ENCODE measurements at regions not wholly inside any gene's neighbourhood (a gene's known extent, or its start where the extent isn't known, plus 50 kb on each side); places are given as distances from the start of the nearest gene placed in this dataset.

GRCh38 chr1:38327559-38327973 is 281.0 kb upstream of the POU3F1 start:
- Histone ChIP-seq H3K27me3 (ENCODE audit: control insufficient read depth in 3 of 3, insufficient read depth in 3 of 3, low read length in 3 of 3) (peaks cover 0 to 4% (median 3%) of the 10 kb centered on the region in 3 donors), H3K4me3 (ENCODE audit: low read depth in 1 of 3, low read length in 3 of 3) (no peak overlapping the region), H3K36me3 (ENCODE audit: control insufficient read depth in 3 of 3, insufficient read depth in 2 of 3, low read depth in 1 of 3, low read length in 3 of 3) (no peaks in the 10 kb centered on the region), H3K9me3 (ENCODE audit: control insufficient read depth in 2 of 2, insufficient read depth in 1 of 2, low read depth in 1 of 2, low read length in 1 of 2) (no peaks in the 10 kb centered on the region), H3K4me1 (ENCODE audit: control insufficient read depth in 3 of 3, insufficient read depth in 2 of 3, low read depth in 1 of 3, low read length in 2 of 3) (no peaks in the 10 kb centered on the region), H3K27ac (ENCODE audit: low read depth in 1 of 3, low read length in 2 of 3) (no peak overlapping the region)
- no peak for DNase-seq
- no peak for FAIRE-seq
- 38 to 70% (median 58%) methylated on average over 2 of the region's 2 CpGs for WGBS, 3 donors

- no peaks in the 10 kb centered on the region for H3K36me3 ChIP-seq (ENCODE audit: control insufficient read depth in 3 of 3, insufficient read depth in 2 of 3, low read depth in 1 of 3, low read length in 3 of 3)
- WGBS, 3 donors: 41 to 85% (median 55%) methylated on average over 9 of the region's 9 CpGs
- FAIRE-seq: no peak
Observed at GRCh38 chr1:38326856-38327255, 280.3 kb upstream of the POU3F1 start.

GRCh38 chr1:38326135-38326534 is 279.5 kb upstream of the POU3F1 start:
- no peak for FAIRE-seq
- Histone ChIP-seq H3K4me3 (ENCODE audit: low read depth in 1 of 3, low read length in 3 of 3) (no peak overlapping the region), H3K27ac (ENCODE audit: low read depth in 1 of 3, low read length in 2 of 3) (no peak overlapping the region), H3K27me3 (ENCODE audit: control insufficient read depth in 3 of 3, insufficient read depth in 3 of 3, low read length in 3 of 3) (peaks cover 0 to 4% (median 3%) of the 10 kb centered on the region in 3 donors), H3K36me3 (ENCODE audit: control insufficient read depth in 3 of 3, insufficient read depth in 2 of 3, low read depth in 1 of 3, low read length in 3 of 3) (no peaks in the 10 kb centered on the region), H3K9me3 (ENCODE audit: control insufficient read depth in 2 of 2, insufficient read depth in 1 of 2, low read depth in 1 of 2, low read length in 1 of 2) (no peaks in the 10 kb centered on the region), H3K4me1 (ENCODE audit: control insufficient read depth in 3 of 3, insufficient read depth in 2 of 3, low read depth in 1 of 3, low read length in 2 of 3) (no peaks in the 10 kb centered on the region)
- WGBS, 3 donors: 13 to 45% (median 25%) methylated on average over 3 of the region's 3 CpGs
- peak in 1 of 2 donors; percentile 14 for DNase-seq

More at GRCh38 chr1:38326856-38327255, 280.3 kb upstream of the POU3F1 start:
- no peak overlapping the region for H3K27ac ChIP-seq (ENCODE audit: low read depth in 1 of 3, low read length in 2 of 3)
- H3K4me3 ChIP-seq (ENCODE audit: low read depth in 1 of 3, low read length in 3 of 3): no peak overlapping the region
- no peak for DNase-seq
- no peaks in the 10 kb centered on the region for H3K9me3 ChIP-seq (ENCODE audit: control insufficient read depth in 2 of 2, insufficient read depth in 1 of 2, low read depth in 1 of 2, low read length in 1 of 2)
- peaks cover 0 to 4% (median 3%) of the 10 kb centered on the region in 3 donors for H3K27me3 ChIP-seq (ENCODE audit: control insufficient read depth in 3 of 3, insufficient read depth in 3 of 3, low read length in 3 of 3)
- no peaks in the 10 kb centered on the region for H3K4me1 ChIP-seq (ENCODE audit: control insufficient read depth in 3 of 3, insufficient read depth in 2 of 3, low read depth in 1 of 3, low read length in 2 of 3)

- H3K27ac ChIP-seq (ENCODE audit: low read depth in 1 of 3, low read length in 2 of 3): no peak overlapping the region
- no peaks in the 10 kb centered on the region for H3K36me3 ChIP-seq (ENCODE audit: control insufficient read depth in 3 of 3, insufficient read depth in 2 of 3, low read depth in 1 of 3, low read length in 3 of 3)
- FAIRE-seq (no peak), DNase-seq (no peak)
- no peaks in the 10 kb centered on the region for H3K9me3 ChIP-seq (ENCODE audit: control insufficient read depth in 2 of 2, insufficient read depth in 1 of 2, low read depth in 1 of 2, low read length in 1 of 2)
- no peaks in the 10 kb centered on the region for H3K4me1 ChIP-seq (ENCODE audit: control insufficient read depth in 3 of 3, insufficient read depth in 2 of 3, low read depth in 1 of 3, low read length in 2 of 3)
- 81 to 92% (median 89%) methylated on average over 2 of the region's 2 CpGs for WGBS, 3 donors
- no peak overlapping the region for H3K4me3 ChIP-seq (ENCODE audit: low read depth in 1 of 3, low read length in 3 of 3)
- peaks cover 0 to 2% (median 0%) of the 10 kb centered on the region in 3 donors for H3K27me3 ChIP-seq (ENCODE audit: control insufficient read depth in 3 of 3, insufficient read depth in 3 of 3, low read length in 3 of 3)
Observed at GRCh38 chr1:38312753-38313152, 266.2 kb upstream of the POU3F1 start.

- no peaks in the 10 kb centered on the region for H3K9me3 ChIP-seq (ENCODE audit: control insufficient read depth in 2 of 2, insufficient read depth in 1 of 2, low read depth in 1 of 2, low read length in 1 of 2)
- no peaks in the 10 kb centered on the region for H3K36me3 ChIP-seq (ENCODE audit: control insufficient read depth in 3 of 3, insufficient read depth in 2 of 3, low read depth in 1 of 3, low read length in 3 of 3)
- no peak overlapping the region for H3K4me3 ChIP-seq (ENCODE audit: low read depth in 1 of 3, low read length in 3 of 3)
- WGBS, 3 donors: 7 to 47% (median 32%) methylated on average over 1 of the region's 1 CpG
- FAIRE-seq: no peak
- no peak for DNase-seq
- peaks cover 0 to 2% (median 0%) of the 10 kb centered on the region in 3 donors for H3K27me3 ChIP-seq (ENCODE audit: control insufficient read depth in 3 of 3, insufficient read depth in 3 of 3, low read length in 3 of 3)
- no peaks in the 10 kb centered on the region for H3K4me1 ChIP-seq (ENCODE audit: control insufficient read depth in 3 of 3, insufficient read depth in 2 of 3, low read depth in 1 of 3, low read length in 2 of 3)
- H3K27ac ChIP-seq (ENCODE audit: low read depth in 1 of 3, low read length in 2 of 3): no peak overlapping the region
Observed at GRCh38 chr1:38310079-38310478, 263.5 kb upstream of the POU3F1 start.

GRCh38 chr1:38308780-38309179 is 262.2 kb upstream of the POU3F1 start:
- Histone ChIP-seq H3K27ac (ENCODE audit: low read depth in 1 of 3, low read length in 2 of 3) (no peak overlapping the region), H3K4me3 (ENCODE audit: low read depth in 1 of 3, low read length in 3 of 3) (no peak overlapping the region), H3K9me3 (ENCODE audit: control insufficient read depth in 2 of 2, insufficient read depth in 1 of 2, low read depth in 1 of 2, low read length in 1 of 2) (no peaks in the 10 kb centered on the region), H3K27me3 (ENCODE audit: control insufficient read depth in 3 of 3, insufficient read depth in 3 of 3, low read length in 3 of 3) (peaks cover 0 to 2% (median 0%) of the 10 kb centered on the region in 3 donors), H3K4me1 (ENCODE audit: control insufficient read depth in 3 of 3, insufficient read depth in 2 of 3, low read depth in 1 of 3, low read length in 2 of 3) (no peaks in the 10 kb centered on the region), H3K36me3 (ENCODE audit: control insufficient read depth in 3 of 3, insufficient read depth in 2 of 3, low read depth in 1 of 3, low read length in 3 of 3) (no peaks in the 10 kb centered on the region)
- WGBS, 3 donors: 3 to 50% (median 32%) methylated on average over 2 of the region's 2 CpGs
- FAIRE-seq: no peak
- no peak for DNase-seq

GRCh38 chr1:38305666-38306065 is 259.1 kb upstream of the POU3F1 start:
- H3K27ac ChIP-seq (ENCODE audit: low read depth in 1 of 3, low read length in 2 of 3): no peak overlapping the region
- H3K27me3 ChIP-seq (ENCODE audit: control insufficient read depth in 3 of 3, insufficient read depth in 3 of 3, low read length in 3 of 3): peaks cover 0 to 2% (median 0%) of the 10 kb centered on the region in 3 donors
- no peaks in the 10 kb centered on the region for H3K9me3 ChIP-seq (ENCODE audit: control insufficient read depth in 2 of 2, insufficient read depth in 1 of 2, low read depth in 1 of 2, low read length in 1 of 2)
- H3K36me3 ChIP-seq (ENCODE audit: control insufficient read depth in 3 of 3, insufficient read depth in 2 of 3, low read depth in 1 of 3, low read length in 3 of 3): no peaks in the 10 kb centered on the region
- DNase-seq: no peak
- no peak overlapping the region for H3K4me3 ChIP-seq (ENCODE audit: low read depth in 1 of 3, low read length in 3 of 3)
- no peak for FAIRE-seq
- 89 to 99% (median 97%) methylated on average over 1 of the region's 1 CpG for WGBS, 3 donors
- no peaks in the 10 kb centered on the region for H3K4me1 ChIP-seq (ENCODE audit: control insufficient read depth in 3 of 3, insufficient read depth in 2 of 3, low read depth in 1 of 3, low read length in 2 of 3)

GRCh38 chr1:38303843-38304242 is 257.2 kb upstream of the POU3F1 start:
- WGBS, 3 donors: 86 to 89% (median 86%) methylated on average over 1 of the region's 1 CpG
- Histone ChIP-seq H3K27ac (ENCODE audit: low read depth in 1 of 3, low read length in 2 of 3) (no peak overlapping the region), H3K36me3 (ENCODE audit: control insufficient read depth in 3 of 3, insufficient read depth in 2 of 3, low read depth in 1 of 3, low read length in 3 of 3) (no peaks in the 10 kb centered on the region), H3K27me3 (ENCODE audit: control insufficient read depth in 3 of 3, insufficient read depth in 3 of 3, low read length in 3 of 3) (peaks cover 0 to 2% (median 0%) of the 10 kb centered on the region in 3 donors), H3K4me1 (ENCODE audit: control insufficient read depth in 3 of 3, insufficient read depth in 2 of 3, low read depth in 1 of 3, low read length in 2 of 3) (no peaks in the 10 kb centered on the region), H3K4me3 (ENCODE audit: low read depth in 1 of 3, low read length in 3 of 3) (no peak overlapping the region), H3K9me3 (ENCODE audit: control insufficient read depth in 2 of 2, insufficient read depth in 1 of 2, low read depth in 1 of 2, low read length in 1 of 2) (no peaks in the 10 kb centered on the region)
- DNase-seq: no peak
- no peak for FAIRE-seq

- WGBS, 3 donors: 62 to 76% (median 65%) methylated on average over 7 of the region's 7 CpGs
- no peaks in the 10 kb centered on the region for H3K9me3 ChIP-seq (ENCODE audit: control insufficient read depth in 2 of 2, insufficient read depth in 1 of 2, low read depth in 1 of 2, low read length in 1 of 2)
- peaks cover 0 to 4% (median 0%) of the 10 kb centered on the region in 3 donors for H3K27me3 ChIP-seq (ENCODE audit: control insufficient read depth in 3 of 3, insufficient read depth in 3 of 3, low read length in 3 of 3)
- no peaks in the 10 kb centered on the region for H3K36me3 ChIP-seq (ENCODE audit: control insufficient read depth in 3 of 3, insufficient read depth in 2 of 3, low read depth in 1 of 3, low read length in 3 of 3)
- H3K27ac ChIP-seq (ENCODE audit: low read depth in 1 of 3, low read length in 2 of 3): no peak overlapping the region
- FAIRE-seq (no peak), DNase-seq (no peak)
- no peaks in the 10 kb centered on the region for H3K4me1 ChIP-seq (ENCODE audit: control insufficient read depth in 3 of 3, insufficient read depth in 2 of 3, low read depth in 1 of 3, low read length in 2 of 3)
- H3K4me3 ChIP-seq (ENCODE audit: low read depth in 1 of 3, low read length in 3 of 3): no peak overlapping the region
Observed at GRCh38 chr1:38301040-38301439, 254.4 kb upstream of the POU3F1 start.

Measured in small intestine (tissue), 7 donors.